Sigmoid colon (tissue), 6 donors: ENCODE measurements at regions not wholly inside any gene's neighbourhood (a gene's known extent, or its start where the extent isn't known, plus 50 kb on each side); places are given as distances from the start of the nearest gene placed in this dataset.

Source experiments
- DNase-seq: peaks from one replicate; pipeline ENCODE4 v3.0.0-alpha.2; 2019
- H3K27ac ChIP-seq, 4 donors: fragments of 200-600 bp; sonication (generic); one replicate each; pipeline ENCODE4 v1.5.1; 2016 to 2019; ENCODE audit warnings: mild to moderate bottlenecking in 1 of 4
- H3K27me3 ChIP-seq, 3 donors: fragments of 200-600 bp; sonication (generic); one replicate each; pipeline ENCODE4 v1.5.1; 2019; ENCODE audit warnings: mild to moderate bottlenecking in 1 of 3
- H3K36me3 ChIP-seq, 4 donors: fragments of 200-600 bp; sonication (generic); one replicate each; pipeline ENCODE4 v1.5.1; 2016 to 2019
- H3K4me1 ChIP-seq, 4 donors: fragments of 200-600 bp; sonication (generic); one replicate each; pipeline ENCODE4 v1.5.1; 2017 to 2019
- H3K4me3 ChIP-seq, 4 donors: fragments of 200-600 bp; sonication (generic); one replicate each; pipeline ENCODE4 v1.5.1; 2017 to 2019; ENCODE audit warnings: mild to moderate bottlenecking in 2 of 4, moderate library complexity in 1 of 4
- H3K9me3 ChIP-seq, 4 donors: fragments of 200-600 bp in 3 of 4; sonication (generic) in 3 of 4; one replicate each; pipeline versions ENCODE4 v1.5.1 to v1.6.1; 2013 to 2019
- EP300 ChIP-seq, 4 donors: sonication (generic); formaldehyde crosslinking; IDR thresholded peaks; one replicate each; pipeline ENCODE4 v1.6.1; 2017; ENCODE audit warnings: antibody characterized with exemption in 4 of 4
- POLR2A ChIP-seq, 2 donors: fragments of 450-650 bp; IDR thresholded peaks; one replicate each; pipeline ENCODE4 v1.6.1; 2016; ENCODE audit warnings: antibody characterized with exemption in 2 of 2, mild to moderate bottlenecking in 2 of 2, moderate library complexity in 2 of 2
- POLR2AphosphoS5 ChIP-seq, 4 donors: sonication (generic); formaldehyde crosslinking; IDR thresholded peaks; one replicate each; pipeline ENCODE4 v1.6.1; 2017; ENCODE audit warnings: antibody characterized with exemption in 4 of 4
- WGBS, 2 donors: extraction: QIAGEN DNeasy Blood & Tissue Kit; methylation state at CpG; one replicate each; pipeline ENCODE4 v1.1.7; 2013; 5-methylcytosine and 5-hydroxymethylcytosine counted together
- intact Hi-C: fragments of 100-400 bp; cut with DNase I; formaldehyde crosslinking; loops from one replicate; pipeline ENCODE4 v1.15.1; 2023
- TF ChIP-seq, protein P1 (sequence below), 4 experiments: fragments of 450-650 bp in 3 of 4; fragments of 200-600 bp in 1 of 4; IDR thresholded peaks; one replicate each; pipeline ENCODE4 v1.5.1; 2016 to 2019; ENCODE audit warnings: antibody characterized with exemption in 4 of 4, mild to moderate bottlenecking in 3 of 4, moderate library complexity in 2 of 4
- donor health status: healthy with polysubstance abuse.
- donor health status: healthy.

GRCh38 chr12:69055706-69056105, 122.7 kb upstream of the CPM start:
- 72 to 83% methylated on average over 4 of the region's 4 CpGs for WGBS, 2 donors
- Histone ChIP-seq H3K4me3 (no peak overlapping the region), H3K27me3 (no peaks in the 10 kb centered on the region), H3K27ac (no peak overlapping the region), H3K4me1 (peaks cover 0 to 25% (median 13%) of the 10 kb centered on the region in 4 donors), H3K36me3 (no peaks in the 10 kb centered on the region), H3K9me3 (no peaks in the 10 kb centered on the region)
- no peak for DNase-seq
- TF ChIP-seq POLR2A (IDR thresholded peaks at IDR 0.05) (no peak), POLR2AphosphoS5 (IDR thresholded peaks at IDR 0.05) (peak in 1 of 4 donors; percentile 33)
- intact Hi-C loops, result no loop called here

DNA sequence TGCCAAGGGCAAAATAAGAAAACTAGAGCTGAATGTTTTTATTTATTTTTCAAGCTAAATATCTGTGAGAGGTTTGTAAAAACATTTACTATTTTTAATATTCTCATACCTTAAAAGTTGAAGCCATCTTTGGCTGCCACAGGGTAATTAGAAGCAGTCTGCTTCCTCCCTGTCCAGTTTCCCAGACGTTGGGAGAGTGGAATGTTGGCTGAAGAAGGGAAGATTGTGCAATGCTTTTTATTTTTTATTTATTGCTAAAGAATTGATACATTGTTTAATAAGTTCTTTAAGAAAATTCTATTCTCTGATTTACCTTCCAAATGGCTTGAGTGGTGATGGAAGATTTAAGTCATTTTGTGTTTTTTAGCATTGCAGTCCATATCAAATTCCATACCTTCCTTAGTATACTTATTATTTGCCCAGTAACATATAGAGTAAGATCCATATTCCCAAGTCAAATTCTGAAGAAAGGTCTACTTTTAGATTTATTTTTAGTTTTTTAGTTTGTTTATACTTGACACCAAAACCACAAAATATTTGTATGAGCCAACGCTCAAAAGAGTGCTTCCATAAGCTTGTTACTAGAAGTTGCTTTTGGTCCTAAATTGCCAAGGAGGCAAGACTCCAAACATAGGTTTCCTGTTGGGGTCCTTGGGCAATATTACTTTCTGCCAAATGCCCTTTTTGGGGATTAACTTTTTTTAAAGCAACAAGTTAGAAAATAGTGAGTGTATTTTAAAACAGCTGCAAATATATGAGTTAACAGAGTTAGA, 124.0 kb upstream of the CPM start:
- intact Hi-C loops, result no loop called here
- 65 to 66% methylated on average over 2 of the region's 2 CpGs for WGBS, 2 donors
- Histone ChIP-seq H3K27ac (no peak overlapping the region), H3K9me3 (no peaks in the 10 kb centered on the region), H3K27me3 (no peaks in the 10 kb centered on the region), H3K36me3 (no peaks in the 10 kb centered on the region), H3K4me1 (peaks cover 0 to 34% (median 17%) of the 10 kb centered on the region in 4 donors), H3K4me3 (no peak overlapping the region)
- no peak for DNase-seq
- TF ChIP-seq POLR2A (IDR thresholded peaks at IDR 0.05) (no peak), EP300 (IDR thresholded peaks at IDR 0.05) (no peak), POLR2AphosphoS5 (IDR thresholded peaks at IDR 0.05) (no peak)
- TF ChIP-seq, protein P1, sequence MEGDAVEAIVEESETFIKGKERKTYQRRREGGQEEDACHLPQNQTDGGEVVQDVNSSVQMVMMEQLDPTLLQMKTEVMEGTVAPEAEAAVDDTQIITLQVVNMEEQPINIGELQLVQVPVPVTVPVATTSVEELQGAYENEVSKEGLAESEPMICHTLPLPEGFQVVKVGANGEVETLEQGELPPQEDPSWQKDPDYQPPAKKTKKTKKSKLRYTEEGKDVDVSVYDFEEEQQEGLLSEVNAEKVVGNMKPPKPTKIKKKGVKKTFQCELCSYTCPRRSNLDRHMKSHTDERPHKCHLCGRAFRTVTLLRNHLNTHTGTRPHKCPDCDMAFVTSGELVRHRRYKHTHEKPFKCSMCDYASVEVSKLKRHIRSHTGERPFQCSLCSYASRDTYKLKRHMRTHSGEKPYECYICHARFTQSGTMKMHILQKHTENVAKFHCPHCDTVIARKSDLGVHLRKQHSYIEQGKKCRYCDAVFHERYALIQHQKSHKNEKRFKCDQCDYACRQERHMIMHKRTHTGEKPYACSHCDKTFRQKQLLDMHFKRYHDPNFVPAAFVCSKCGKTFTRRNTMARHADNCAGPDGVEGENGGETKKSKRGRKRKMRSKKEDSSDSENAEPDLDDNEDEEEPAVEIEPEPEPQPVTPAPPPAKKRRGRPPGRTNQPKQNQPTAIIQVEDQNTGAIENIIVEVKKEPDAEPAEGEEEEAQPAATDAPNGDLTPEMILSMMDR (IDR thresholded peaks at IDR 0.05), result no peak

- no peak overlapping the region for H3K4me3 ChIP-seq
- peaks cover 0 to 26% (median 13%) of the 10 kb centered on the region in 4 donors for H3K4me1 ChIP-seq
- H3K27me3 ChIP-seq, result no peaks in the 10 kb centered on the region
- DNase-seq, result no peak
- no peak overlapping the region for H3K27ac ChIP-seq
- no peaks in the 10 kb centered on the region for H3K36me3 ChIP-seq
- H3K9me3 ChIP-seq, result no peaks in the 10 kb centered on the region
- intact Hi-C loops, result no loop called here
- TF ChIP-seq POLR2A (IDR thresholded peaks at IDR 0.05) (no peak), EP300 (IDR thresholded peaks at IDR 0.05) (no peak), POLR2AphosphoS5 (IDR thresholded peaks at IDR 0.05) (no peak)
- TF ChIP-seq, protein P1 (IDR thresholded peaks at IDR 0.05), result no peak
- 82 to 87% methylated on average over 3 of the region's 3 CpGs for WGBS, 2 donors
These were observed 124.8 kb upstream of the CPM start for GRCh38 chr12:69057742-69058141.

DNA sequence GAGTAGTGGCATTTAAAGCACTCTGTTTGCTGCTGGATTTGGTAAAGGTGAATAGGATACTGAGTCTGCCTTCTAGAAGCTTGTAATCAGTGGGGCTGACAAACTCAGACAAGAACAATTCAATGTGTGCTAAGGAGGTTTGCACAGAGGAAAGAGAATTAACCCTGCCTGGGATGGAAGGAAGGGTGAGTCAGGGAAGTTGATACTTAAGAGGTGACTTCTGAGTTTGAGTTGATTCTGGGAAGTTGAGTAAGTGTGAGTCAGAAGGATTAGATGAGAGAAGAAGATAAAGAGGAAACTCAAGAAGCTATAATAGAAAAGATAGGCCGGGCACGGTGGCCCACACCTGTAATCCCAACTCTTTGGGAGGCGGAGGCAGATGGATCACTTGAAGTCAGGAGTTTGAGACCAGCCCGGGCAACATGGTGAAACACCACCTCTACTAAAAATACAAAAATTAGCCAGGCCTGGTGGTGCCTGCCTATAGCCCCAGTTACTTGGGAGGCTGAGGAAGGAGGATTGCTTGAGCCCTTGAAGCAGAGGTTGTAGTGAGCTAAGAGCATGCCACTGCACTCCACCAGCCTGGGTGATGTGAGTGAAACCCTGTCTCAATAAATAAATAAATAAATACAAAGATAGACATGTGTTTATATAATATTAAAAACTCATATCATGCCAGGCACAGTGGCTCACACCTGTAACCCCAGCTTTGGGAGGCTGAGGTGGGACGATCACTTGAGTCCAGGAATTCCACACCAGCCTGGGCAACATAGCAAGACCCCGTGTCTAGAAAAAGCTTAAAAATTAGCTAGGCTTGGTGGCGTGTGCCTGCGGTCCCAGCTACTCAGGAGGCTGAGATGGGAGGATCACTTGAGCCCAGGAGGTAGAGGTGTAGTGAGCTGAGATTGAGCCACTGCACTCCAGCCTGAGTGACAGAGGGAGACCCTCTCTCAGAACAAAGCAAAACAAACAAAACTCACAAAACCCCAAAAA, 126.8 kb upstream of the CPM start:
- H3K4me3 ChIP-seq, result no peak overlapping the region
- no peaks in the 10 kb centered on the region for H3K27me3 ChIP-seq
- DNase-seq, result no peak
- H3K27ac ChIP-seq, result no peak overlapping the region
- H3K36me3 ChIP-seq, result no peaks in the 10 kb centered on the region
- WGBS, 2 donors, result 90 to 95% methylated on average over 8 of the region's 8 CpGs
- H3K9me3 ChIP-seq, result no peaks in the 10 kb centered on the region
- intact Hi-C loops, result no loop called here
- TF ChIP-seq, protein P1 (IDR thresholded peaks at IDR 0.05), result no peak
- TF ChIP-seq POLR2AphosphoS5 (IDR thresholded peaks at IDR 0.05) (no peak), POLR2A (IDR thresholded peaks at IDR 0.05) (no peak), EP300 (IDR thresholded peaks at IDR 0.05) (no peak)
- peaks cover 0 to 16% (median 4%) of the 10 kb centered on the region in 4 donors for H3K4me1 ChIP-seq

DNA sequence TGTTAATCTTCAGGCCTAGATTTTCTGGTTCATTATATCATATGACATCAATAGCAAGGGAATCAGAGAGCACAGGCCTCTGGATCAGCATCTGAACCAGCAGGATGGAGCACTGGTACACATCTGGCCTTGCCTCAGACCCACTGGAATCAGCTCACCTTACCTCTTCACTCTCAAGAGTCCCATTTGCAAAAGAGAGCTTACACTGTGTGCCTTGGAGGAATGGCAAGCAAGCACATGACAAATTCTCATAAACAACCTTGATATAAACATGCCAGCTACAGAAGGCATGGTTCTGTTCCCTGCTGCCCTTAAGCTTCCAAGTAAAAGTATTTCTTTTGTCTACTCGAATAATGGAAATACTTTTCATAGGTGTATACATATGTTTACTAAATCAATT, 128.6 kb upstream of the CPM start:
- no peak overlapping the region for H3K4me3 ChIP-seq
- WGBS, 2 donors, result 87 to 94% methylated on average over 1 of the region's 1 CpG
- H3K36me3 ChIP-seq, result no peaks in the 10 kb centered on the region
- intact Hi-C loops, result no loop called here
- H3K4me1 ChIP-seq, result peaks cover 0 to 14% (median 4%) of the 10 kb centered on the region in 4 donors
- peak overlapping the region in 1 of 4 donors; percentile 5 for H3K27ac ChIP-seq
- no peak for DNase-seq
- no peak for TF ChIP-seq POLR2AphosphoS5 (IDR thresholded peaks at IDR 0.05)
- TF ChIP-seq EP300 (IDR thresholded peaks at IDR 0.05), result no peak
- TF ChIP-seq, protein P1 (IDR thresholded peaks at IDR 0.05), result no peak
- TF ChIP-seq POLR2A (IDR thresholded peaks at IDR 0.05), result no peak
- H3K27me3 ChIP-seq, result no peaks in the 10 kb centered on the region
- H3K9me3 ChIP-seq, result no peaks in the 10 kb centered on the region
